ENCODE measurements at regions not wholly inside any gene's neighbourhood (a gene's known extent, or its start where the extent isn't known, plus 50 kb on each side); places are given as distances from the start of the nearest gene placed in this dataset.

DNA sequence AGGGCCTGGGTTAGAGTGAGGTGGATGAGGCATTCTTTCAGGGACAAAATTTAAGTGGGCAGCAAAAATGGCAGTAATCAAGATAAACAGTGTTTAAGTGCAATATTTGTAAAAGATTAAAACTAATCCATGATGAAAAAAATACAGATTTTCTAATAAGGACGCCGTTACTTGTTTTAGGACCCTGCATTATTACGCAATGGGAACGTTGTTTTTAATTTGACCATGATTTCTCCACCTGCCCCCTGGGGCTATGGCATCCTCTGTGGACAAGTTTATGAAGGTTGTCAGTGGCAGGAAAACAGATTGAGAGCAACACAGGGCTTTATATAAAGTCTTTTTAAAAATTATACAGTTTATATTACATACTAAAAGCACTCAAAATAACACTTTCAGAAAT is 380.6 kb upstream of the PHF14 start:
- DNase-seq: no peak
- Histone ChIP-seq H3K27me3 (replicated peaks; ENCODE audit: insufficient read depth, low read length) (no peaks in the 10 kb centered on the region), H3K4me2 (ENCODE audit: low read depth, low read length) (no peak overlapping the region), H3K27ac (ENCODE audit: low read length) (no peak overlapping the region), H4K20me1 (ENCODE audit: insufficient read depth, low read length) (no peaks in the 10 kb centered on the region), H3K36me3 (replicated peaks; ENCODE audit: insufficient read depth, low read length) (no peaks in the 10 kb centered on the region), H3F3A (ENCODE audit: insufficient read depth, low read length) (no peaks in the 10 kb centered on the region), H3K4me3 (ENCODE audit: low read length) (no peak overlapping the region), H3K79me2 (ENCODE audit: low read length) (no peaks in the 10 kb centered on the region), H3K4me1 (ENCODE audit: low read length) (no peaks in the 10 kb centered on the region), H3K9me2 (replicated peaks; ENCODE audit: insufficient read depth, low read length) (no peaks in the 10 kb centered on the region), H3K9ac (ENCODE audit: low read length) (no peak overlapping the region), H2AFZ (ENCODE audit: low read length) (no peak overlapping the region), H3K9me3 (replicated peaks; ENCODE audit: insufficient read depth, low read length) (no peaks in the 10 kb centered on the region)
- TF ChIP-seq EZH2phosphoT487 (IDR thresholded peaks at IDR 0.05; ENCODE audit: low read length): no peak
- TF ChIP-seq, protein P1, sequence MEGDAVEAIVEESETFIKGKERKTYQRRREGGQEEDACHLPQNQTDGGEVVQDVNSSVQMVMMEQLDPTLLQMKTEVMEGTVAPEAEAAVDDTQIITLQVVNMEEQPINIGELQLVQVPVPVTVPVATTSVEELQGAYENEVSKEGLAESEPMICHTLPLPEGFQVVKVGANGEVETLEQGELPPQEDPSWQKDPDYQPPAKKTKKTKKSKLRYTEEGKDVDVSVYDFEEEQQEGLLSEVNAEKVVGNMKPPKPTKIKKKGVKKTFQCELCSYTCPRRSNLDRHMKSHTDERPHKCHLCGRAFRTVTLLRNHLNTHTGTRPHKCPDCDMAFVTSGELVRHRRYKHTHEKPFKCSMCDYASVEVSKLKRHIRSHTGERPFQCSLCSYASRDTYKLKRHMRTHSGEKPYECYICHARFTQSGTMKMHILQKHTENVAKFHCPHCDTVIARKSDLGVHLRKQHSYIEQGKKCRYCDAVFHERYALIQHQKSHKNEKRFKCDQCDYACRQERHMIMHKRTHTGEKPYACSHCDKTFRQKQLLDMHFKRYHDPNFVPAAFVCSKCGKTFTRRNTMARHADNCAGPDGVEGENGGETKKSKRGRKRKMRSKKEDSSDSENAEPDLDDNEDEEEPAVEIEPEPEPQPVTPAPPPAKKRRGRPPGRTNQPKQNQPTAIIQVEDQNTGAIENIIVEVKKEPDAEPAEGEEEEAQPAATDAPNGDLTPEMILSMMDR (IDR thresholded peaks at IDR 0.05; ENCODE audit: low read length): no peak
- no peak for TF ChIP-seq EZH2 (optimal IDR thresholded peaks at IDR 0.05; ENCODE audit: low read depth, low read length)

- no peak for TF ChIP-seq EZH2phosphoT487 (IDR thresholded peaks at IDR 0.05; ENCODE audit: low read length)
- TF ChIP-seq, protein P1 (IDR thresholded peaks at IDR 0.05; ENCODE audit: low read length): no peak
- TF ChIP-seq EZH2 (optimal IDR thresholded peaks at IDR 0.05; ENCODE audit: low read depth, low read length): no peak
- H3K27me3 ChIP-seq (replicated peaks; ENCODE audit: insufficient read depth, low read length): no peaks in the 10 kb centered on the region
- H3K36me3 ChIP-seq (replicated peaks; ENCODE audit: insufficient read depth, low read length): no peaks in the 10 kb centered on the region
- H3K4me3 ChIP-seq (ENCODE audit: low read length): no peak overlapping the region
- H4K20me1 ChIP-seq (ENCODE audit: insufficient read depth, low read length): no peaks in the 10 kb centered on the region
- H3K9ac ChIP-seq (ENCODE audit: low read length): no peak overlapping the region
- H3K9me3 ChIP-seq (replicated peaks; ENCODE audit: insufficient read depth, low read length): no peaks in the 10 kb centered on the region
- H2AFZ ChIP-seq (ENCODE audit: low read length): no peak overlapping the region
- no peaks in the 10 kb centered on the region for H3F3A ChIP-seq (ENCODE audit: insufficient read depth, low read length)
- H3K4me1 ChIP-seq (ENCODE audit: low read length): no peaks in the 10 kb centered on the region
- no peaks in the 10 kb centered on the region for H3K9me2 ChIP-seq (replicated peaks; ENCODE audit: insufficient read depth, low read length)
- no peak for DNase-seq
- H3K79me2 ChIP-seq (ENCODE audit: low read length): no peaks in the 10 kb centered on the region
- H3K4me2 ChIP-seq (ENCODE audit: low read depth, low read length): no peak overlapping the region
- no peak overlapping the region for H3K27ac ChIP-seq (ENCODE audit: low read length)
These were observed 376.8 kb upstream of the PHF14 start for GRCh38 chr7:10596827-10597226.

GRCh38 chr7:10604128-10604527 is 369.5 kb upstream of the PHF14 start:
- no peaks in the 10 kb centered on the region for H3F3A ChIP-seq (ENCODE audit: insufficient read depth, low read length)
- H3K9me2 ChIP-seq (replicated peaks; ENCODE audit: insufficient read depth, low read length): no peaks in the 10 kb centered on the region
- H3K9ac ChIP-seq (ENCODE audit: low read length): no peak overlapping the region
- no peak for DNase-seq
- H3K4me1 ChIP-seq (ENCODE audit: low read length): no peaks in the 10 kb centered on the region
- no peak overlapping the region for H2AFZ ChIP-seq (ENCODE audit: low read length)
- TF ChIP-seq EZH2 (optimal IDR thresholded peaks at IDR 0.05; ENCODE audit: low read depth, low read length): no peak
- TF ChIP-seq, protein P1 (IDR thresholded peaks at IDR 0.05; ENCODE audit: low read length): no peak
- no peak for TF ChIP-seq EZH2phosphoT487 (IDR thresholded peaks at IDR 0.05; ENCODE audit: low read length)
- H4K20me1 ChIP-seq (ENCODE audit: insufficient read depth, low read length): no peaks in the 10 kb centered on the region
- no peaks in the 10 kb centered on the region for H3K27me3 ChIP-seq (replicated peaks; ENCODE audit: insufficient read depth, low read length)
- no peak overlapping the region for H3K4me2 ChIP-seq (ENCODE audit: low read depth, low read length)
- H3K9me3 ChIP-seq (replicated peaks; ENCODE audit: insufficient read depth, low read length): no peaks in the 10 kb centered on the region
- no peak overlapping the region for H3K4me3 ChIP-seq (ENCODE audit: low read length)
- H3K36me3 ChIP-seq (replicated peaks; ENCODE audit: insufficient read depth, low read length): no peaks in the 10 kb centered on the region
- H3K79me2 ChIP-seq (ENCODE audit: low read length): no peaks in the 10 kb centered on the region
- H3K27ac ChIP-seq (ENCODE audit: low read length): no peak overlapping the region

All from MM.1S (cell line).